ENCODE measurements at regions not wholly inside any gene's neighbourhood (a gene's known extent, or its start where the extent isn't known, plus 50 kb on each side); places are given as distances from the start of the nearest gene placed in this dataset.

DNA sequence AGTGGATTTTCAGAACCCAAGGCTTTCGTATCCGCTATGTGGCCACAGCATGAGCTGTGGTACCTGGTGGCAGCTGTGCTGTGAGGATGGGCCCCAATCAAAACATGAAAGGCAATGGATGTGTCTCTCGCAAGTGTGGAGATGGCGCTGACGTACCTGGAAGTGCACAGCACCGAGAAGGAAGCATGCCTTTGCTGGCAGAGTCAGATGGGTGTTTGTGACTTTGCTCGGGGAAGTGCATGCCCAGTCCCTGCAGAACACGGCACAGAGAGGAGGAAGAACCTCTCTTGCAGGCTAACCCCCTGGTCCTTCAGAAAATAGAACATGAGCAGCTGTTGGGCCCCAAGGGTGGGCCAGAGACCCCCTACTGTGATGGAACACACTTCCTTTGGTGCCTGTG, 654.1 kb upstream of the ZWINT start:
- TF ChIP-seq, protein P1, sequence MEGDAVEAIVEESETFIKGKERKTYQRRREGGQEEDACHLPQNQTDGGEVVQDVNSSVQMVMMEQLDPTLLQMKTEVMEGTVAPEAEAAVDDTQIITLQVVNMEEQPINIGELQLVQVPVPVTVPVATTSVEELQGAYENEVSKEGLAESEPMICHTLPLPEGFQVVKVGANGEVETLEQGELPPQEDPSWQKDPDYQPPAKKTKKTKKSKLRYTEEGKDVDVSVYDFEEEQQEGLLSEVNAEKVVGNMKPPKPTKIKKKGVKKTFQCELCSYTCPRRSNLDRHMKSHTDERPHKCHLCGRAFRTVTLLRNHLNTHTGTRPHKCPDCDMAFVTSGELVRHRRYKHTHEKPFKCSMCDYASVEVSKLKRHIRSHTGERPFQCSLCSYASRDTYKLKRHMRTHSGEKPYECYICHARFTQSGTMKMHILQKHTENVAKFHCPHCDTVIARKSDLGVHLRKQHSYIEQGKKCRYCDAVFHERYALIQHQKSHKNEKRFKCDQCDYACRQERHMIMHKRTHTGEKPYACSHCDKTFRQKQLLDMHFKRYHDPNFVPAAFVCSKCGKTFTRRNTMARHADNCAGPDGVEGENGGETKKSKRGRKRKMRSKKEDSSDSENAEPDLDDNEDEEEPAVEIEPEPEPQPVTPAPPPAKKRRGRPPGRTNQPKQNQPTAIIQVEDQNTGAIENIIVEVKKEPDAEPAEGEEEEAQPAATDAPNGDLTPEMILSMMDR (conservative IDR thresholded peaks at IDR 0.05 in 1 of 2, IDR thresholded peaks at IDR 0.05 in 1 of 2; ENCODE audit: extremely low read depth in 1 of 2, insufficient read depth in 1 of 2, low read depth in 1 of 2, low read length in 2 of 2), result no peak
- no peak for TF ChIP-seq EZH2 (IDR thresholded peaks at IDR 0.05; ENCODE audit: borderline replicate concordance, low read length)
